Duodenal mucosa (tissue), 2 donors: ENCODE measurements at regions not wholly inside any gene's neighbourhood (a gene's known extent, or its start where the extent isn't known, plus 50 kb on each side); places are given as distances from the start of the nearest gene placed in this dataset.

Source experiments
- H3K27ac ChIP-seq: one replicate; pipeline ENCODE4 v1.7.0; 2013; ENCODE audit warnings: low read depth, low read length
- H3K27me3 ChIP-seq, 2 donors: one replicate each; pipeline ENCODE4 v1.7.0; 2013; ENCODE audit warnings: low read length in 2 of 2, control low read depth in 1 of 2; ENCODE audit not compliant: insufficient read depth in 2 of 2, control insufficient read depth in 1 of 2
- H3K36me3 ChIP-seq, 2 donors: one replicate each; pipeline ENCODE4 v1.7.0; 2013; ENCODE audit warnings: low read length in 2 of 2, control low read depth in 1 of 2; ENCODE audit not compliant: insufficient read depth in 2 of 2, control insufficient read depth in 1 of 2
- H3K4me1 ChIP-seq, 2 donors: one replicate each; pipeline ENCODE4 v1.7.0; 2013; ENCODE audit warnings: low read length in 2 of 2, control low read depth in 1 of 2; ENCODE audit not compliant: insufficient read depth in 2 of 2, control insufficient read depth in 1 of 2
- H3K4me3 ChIP-seq, 2 donors: one replicate each; pipeline ENCODE4 v1.7.0; 2013; ENCODE audit warnings: low read length in 2 of 2, low read depth in 1 of 2
- H3K9ac ChIP-seq, 2 donors: one replicate each; pipeline ENCODE4 v1.7.0; 2013; ENCODE audit warnings: low read length in 2 of 2, low read depth in 1 of 2
- H3K9me3 ChIP-seq, 2 donors: one replicate each; pipeline ENCODE4 v1.7.0; 2013; ENCODE audit warnings: low read length in 2 of 2, control low read depth in 1 of 2; ENCODE audit not compliant: control insufficient read depth in 1 of 2

DNA sequence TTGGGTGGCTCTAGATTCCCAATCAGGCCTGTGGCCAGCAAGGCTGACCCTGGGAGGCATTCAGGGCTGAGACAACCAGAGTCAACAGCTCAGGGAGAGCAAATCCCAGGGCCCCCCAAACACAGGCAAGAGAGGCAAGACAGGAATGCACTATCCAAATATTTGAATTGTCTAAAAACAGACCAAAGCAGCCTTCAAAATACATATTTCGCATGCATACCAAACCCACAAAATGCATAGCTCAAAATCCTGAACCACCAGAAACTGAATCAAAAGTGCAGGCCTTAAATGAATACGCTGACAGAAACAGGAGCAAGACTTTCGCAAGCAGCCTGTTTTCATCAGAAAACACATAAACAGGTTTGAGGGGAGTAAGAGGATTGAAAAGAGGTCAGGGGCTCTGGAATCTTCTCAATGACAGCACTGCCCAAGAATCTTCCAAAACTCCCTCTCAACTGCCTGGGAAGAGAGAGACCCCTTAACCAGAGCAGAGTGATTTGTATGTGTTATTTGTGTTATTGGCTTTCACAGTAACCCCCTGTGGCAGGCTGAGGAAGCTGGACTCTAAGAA is 213.6 kb upstream of the CDH5 start:
- no peaks in the 10 kb centered on the region for H3K27me3 ChIP-seq
- H3K27ac ChIP-seq: no peak overlapping the region
- no peak overlapping the region for H3K9ac ChIP-seq
- peaks cover 4 to 6% of the 10 kb centered on the region in 2 donors for H3K4me1 ChIP-seq
- H3K9me3 ChIP-seq: no peaks in the 10 kb centered on the region
- H3K4me3 ChIP-seq: no peak overlapping the region
- no peaks in the 10 kb centered on the region for H3K36me3 ChIP-seq

GRCh38 chr16:66152181-66152580 is 214.3 kb upstream of the CDH5 start:
- Histone ChIP-seq H3K36me3 (no peaks in the 10 kb centered on the region), H3K4me1 (peaks cover 4 to 6% of the 10 kb centered on the region in 2 donors), H3K9me3 (no peaks in the 10 kb centered on the region), H3K9ac (no peak overlapping the region), H3K27me3 (no peaks in the 10 kb centered on the region), H3K4me3 (no peak overlapping the region), H3K27ac (peak overlapping the region; percentile 28)

DNA sequence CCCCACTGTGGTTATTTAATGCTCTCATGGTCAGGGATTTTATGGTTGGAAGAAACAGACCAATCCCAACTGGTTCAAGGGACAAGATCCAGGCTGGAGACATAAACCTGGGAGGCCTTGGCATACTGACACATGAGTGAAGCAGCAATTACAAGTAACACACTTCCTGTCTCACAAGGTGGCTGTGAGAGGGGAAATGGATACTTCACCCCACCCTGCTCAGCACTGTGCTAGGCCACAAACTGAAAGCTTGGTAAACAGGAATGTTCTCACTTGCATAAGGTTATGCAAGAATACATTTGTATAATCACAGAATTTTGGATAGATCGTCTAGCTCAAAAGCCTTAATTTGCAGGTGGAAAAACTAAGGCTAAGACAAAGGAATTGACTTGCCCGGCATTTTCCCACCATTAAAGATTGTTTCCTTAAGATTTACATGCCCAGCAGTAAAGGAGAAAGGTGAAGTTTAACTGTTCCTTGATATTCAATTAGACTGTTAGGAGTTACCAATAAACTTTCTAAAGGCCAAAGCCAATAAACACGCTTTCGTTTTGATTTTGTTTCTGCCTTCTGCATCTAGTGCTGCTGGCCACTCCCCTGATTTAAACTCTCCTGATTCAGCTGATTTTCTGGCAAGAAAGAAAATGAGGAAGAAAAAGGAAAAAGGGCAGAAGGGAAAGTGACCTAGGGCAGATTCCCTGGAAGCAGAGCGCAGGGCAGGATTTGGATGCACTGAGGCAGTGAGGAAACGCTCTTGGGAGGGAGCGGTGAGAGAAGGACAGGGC is 215.6 kb upstream of the CDH5 start:
- no peaks in the 10 kb centered on the region for H3K36me3 ChIP-seq
- H3K9me3 ChIP-seq: no peaks in the 10 kb centered on the region
- no peak overlapping the region for H3K27ac ChIP-seq
- H3K4me1 ChIP-seq: peaks cover 4 to 6% of the 10 kb centered on the region in 2 donors
- H3K9ac ChIP-seq: no peak overlapping the region
- no peaks in the 10 kb centered on the region for H3K27me3 ChIP-seq
- no peak overlapping the region for H3K4me3 ChIP-seq

- Histone ChIP-seq H3K9me3 (no peaks in the 10 kb centered on the region), H3K36me3 (no peaks in the 10 kb centered on the region), H3K4me1 (peaks cover 4 to 6% of the 10 kb centered on the region in 2 donors), H3K4me3 (no peak overlapping the region), H3K9ac (no peak overlapping the region), H3K27ac (no peak overlapping the region), H3K27me3 (no peaks in the 10 kb centered on the region)
Observed at GRCh38 chr16:66147291-66147690, 219.2 kb upstream of the CDH5 start.

GRCh38 chr16:66146798-66147197 is 219.7 kb upstream of the CDH5 start:
- no peaks in the 10 kb centered on the region for H3K9me3 ChIP-seq
- H3K27ac ChIP-seq: no peak overlapping the region
- peaks cover 4 to 6% of the 10 kb centered on the region in 2 donors for H3K4me1 ChIP-seq
- no peak overlapping the region for H3K4me3 ChIP-seq
- no peaks in the 10 kb centered on the region for H3K27me3 ChIP-seq
- no peak overlapping the region for H3K9ac ChIP-seq
- H3K36me3 ChIP-seq: no peaks in the 10 kb centered on the region

DNA sequence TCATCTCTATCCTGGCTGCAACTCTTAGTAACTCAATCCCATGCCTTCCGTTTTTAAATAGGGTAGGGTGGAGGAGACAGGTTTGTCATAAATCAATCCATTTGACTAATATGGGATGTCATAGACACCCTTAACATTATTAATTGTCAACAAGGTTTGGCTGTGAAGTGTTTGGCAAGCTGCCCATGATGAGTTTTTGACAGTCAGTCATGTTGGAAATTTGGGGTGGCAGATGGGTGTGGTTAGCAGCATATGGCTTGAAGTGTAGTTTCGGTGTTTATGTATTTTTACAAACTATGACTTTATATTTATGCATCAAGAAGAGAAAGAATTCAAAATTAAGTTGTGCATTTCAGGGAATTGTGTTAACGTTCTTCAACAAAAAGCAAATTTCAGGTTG is 221.8 kb upstream of the CDH5 start:
- no peaks in the 10 kb centered on the region for H3K27me3 ChIP-seq
- no peak overlapping the region for H3K27ac ChIP-seq
- no peak overlapping the region for H3K4me3 ChIP-seq
- no peak overlapping the region for H3K9ac ChIP-seq
- no peaks in the 10 kb centered on the region for H3K36me3 ChIP-seq
- H3K4me1 ChIP-seq: no peaks in the 10 kb centered on the region
- no peaks in the 10 kb centered on the region for H3K9me3 ChIP-seq

GRCh38 chr16:66143415-66143814 is 223.1 kb upstream of the CDH5 start:
- Histone ChIP-seq H3K4me1 (no peaks in the 10 kb centered on the region), H3K27me3 (no peaks in the 10 kb centered on the region), H3K4me3 (no peak overlapping the region), H3K36me3 (no peaks in the 10 kb centered on the region), H3K27ac (no peak overlapping the region), H3K9ac (no peak overlapping the region), H3K9me3 (no peaks in the 10 kb centered on the region)

DNA sequence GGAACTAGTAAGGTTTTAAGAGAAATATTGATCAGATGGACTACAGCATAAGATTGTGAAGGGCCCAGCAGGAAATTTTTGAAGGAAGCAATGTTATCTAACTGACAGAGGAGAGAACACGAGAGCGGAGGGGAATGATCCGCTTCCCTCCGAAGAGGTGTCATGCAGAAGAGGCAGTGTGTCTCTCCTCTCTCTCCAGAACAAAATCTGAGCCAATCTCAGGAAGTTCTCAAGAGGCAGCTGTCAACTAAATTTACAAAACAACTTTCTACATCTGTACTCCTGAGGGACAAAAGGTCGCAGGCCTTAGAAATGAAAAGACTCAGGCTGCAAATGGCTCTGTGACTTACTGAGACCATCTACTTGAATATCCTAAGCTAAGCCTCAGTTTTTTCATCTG is 224.6 kb upstream of the CDH5 start:
- Histone ChIP-seq H3K4me1 (no peaks in the 10 kb centered on the region), H3K27ac (no peak overlapping the region), H3K9me3 (no peaks in the 10 kb centered on the region), H3K9ac (no peak overlapping the region), H3K4me3 (no peak overlapping the region), H3K36me3 (no peaks in the 10 kb centered on the region), H3K27me3 (no peaks in the 10 kb centered on the region)

DNA sequence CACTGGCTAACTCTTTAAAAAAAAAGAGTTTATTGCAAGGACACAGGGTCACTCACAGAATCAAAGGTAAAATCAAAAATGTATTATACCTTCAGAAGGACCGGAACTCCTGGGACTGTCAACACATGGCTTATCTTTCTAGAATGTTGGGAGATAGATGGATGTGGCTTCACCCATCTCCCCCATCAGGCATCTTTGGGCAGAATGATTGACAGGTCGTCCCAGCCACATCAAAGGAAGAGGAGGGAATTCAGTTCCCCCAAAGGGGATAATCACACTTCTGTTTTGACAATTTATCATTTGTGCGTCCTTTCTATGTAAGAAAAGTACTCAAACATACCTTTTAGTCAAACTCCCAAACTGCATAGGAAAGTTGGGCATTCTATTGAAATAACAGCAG is 228.6 kb upstream of the CDH5 start:
- Histone ChIP-seq H3K27me3 (no peaks in the 10 kb centered on the region), H3K27ac (no peak overlapping the region), H3K4me3 (no peak overlapping the region), H3K4me1 (peaks cover 0 to 10% of the 10 kb centered on the region in 2 donors), H3K9me3 (no peaks in the 10 kb centered on the region), H3K9ac (no peak overlapping the region), H3K36me3 (no peaks in the 10 kb centered on the region)

DNA sequence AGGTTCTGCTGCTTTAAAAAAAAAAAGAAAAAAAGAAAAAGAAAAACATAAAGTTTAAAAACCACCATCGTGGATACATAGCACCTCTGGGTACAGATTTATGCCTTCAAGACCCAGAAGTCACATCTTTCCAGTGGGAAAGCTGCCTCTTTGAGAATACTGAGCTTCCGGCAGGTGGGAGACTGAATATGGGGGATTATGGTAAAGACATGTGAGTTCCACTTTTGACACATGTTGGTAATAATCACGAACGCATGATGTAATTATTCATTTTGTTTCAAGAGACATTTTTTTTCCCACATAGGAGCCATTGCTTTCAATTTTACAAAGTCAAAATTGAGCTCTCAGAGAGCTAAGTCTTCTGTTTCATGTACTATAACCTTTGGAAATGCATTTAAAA is 229.7 kb upstream of the CDH5 start:
- Histone ChIP-seq H3K9me3 (no peaks in the 10 kb centered on the region), H3K4me3 (no peak overlapping the region), H3K9ac (no peak overlapping the region), H3K36me3 (no peaks in the 10 kb centered on the region), H3K27me3 (no peaks in the 10 kb centered on the region), H3K4me1 (peaks cover 0 to 10% of the 10 kb centered on the region in 2 donors), H3K27ac (no peak overlapping the region)
